GM12878 (cell line): ENCODE measurements at regions not wholly inside any gene's neighbourhood (a gene's known extent, or its start where the extent isn't known, plus 50 kb on each side); places are given as distances from the start of the nearest gene placed in this dataset.

ENCODE experiments used
- BHLHE40 ChIP-seq, 2 experiments: fragments of 450-650 bp in 1 of 2; IDR thresholded peaks; 2 replicates each; pipeline ENCODE4 v1.6.1; 2011 to 2017; ENCODE audit warnings: low read depth in 2 of 2, borderline replicate concordance in 1 of 2, improper control_type of control experiment in 1 of 2, low read length in 1 of 2, mild to moderate bottlenecking in 1 of 2
- CREM ChIP-seq: IDR thresholded peaks from 2 replicates; pipeline ENCODE4 v1.6.1; 2014; ENCODE audit warnings: antibody characterized with exemption, low read depth
- EGR1 ChIP-seq, 2 experiments: IDR thresholded peaks; 1 replicate in 1 of 2; 2 replicates in 1 of 2; pipeline ENCODE4 v1.6.1; 2011 to 2012; ENCODE audit warnings: low read depth in 2 of 2, low read length in 2 of 2, borderline replicate concordance in 1 of 2, mild to moderate bottlenecking in 1 of 2, moderate library complexity in 1 of 2
- GABPA ChIP-seq: IDR thresholded peaks from 2 replicates; pipeline ENCODE4 v1.6.1; 2014; ENCODE audit warnings: antibody characterized with exemption, low read depth, mild to moderate bottlenecking, inconsistent platforms
- IKZF2 ChIP-seq, 2 experiments: fragments of 450-650 bp; IDR thresholded peaks; 2 replicates each; pipeline ENCODE4 v1.6.1; 2017; ENCODE audit warnings: mild to moderate bottlenecking in 2 of 2, moderate library complexity in 2 of 2
- MXI1 ChIP-seq: fragments of 150-350 bp; IDR thresholded peaks from 2 replicates; pipeline ENCODE4 v1.6.1; 2011; ENCODE audit warnings: low read depth, mild to moderate bottlenecking, inconsistent platforms, low read length, improper control_type of control experiment
- POLR2AphosphoS2 ChIP-seq: IDR thresholded peaks from 2 replicates; pipeline ENCODE4 v1.6.1; 2011; ENCODE audit warnings: low read depth, mild to moderate bottlenecking, low read length, improper control_type of control experiment, moderate library complexity
- RCOR1 ChIP-seq: conservative IDR thresholded peaks from 2 replicates; pipeline ENCODE4 v1.6.1; 2012; ENCODE audit warnings: low read depth, low read length, improper control_type of control experiment
- SIN3A ChIP-seq: IDR thresholded peaks from 2 replicates; pipeline ENCODE4 v1.6.1; 2012; ENCODE audit warnings: low read depth, low read length, improper control_type of control experiment
- STAT3 ChIP-seq: IDR thresholded peaks from 2 replicates; pipeline ENCODE4 v1.6.1; 2011; ENCODE audit warnings: low read depth, low read length, improper control_type of control experiment
- TF ChIP-seq, protein P1 (sequence below), 3 experiments: IDR thresholded peaks in 2 of 3; conservative IDR thresholded peaks in 1 of 3; 2 replicates each; pipeline ENCODE4 v1.5.1; 2011; ENCODE audit warnings: low read depth in 3 of 3, low read length in 3 of 3, mild to moderate bottlenecking in 3 of 3, control low read depth in 2 of 3, moderate library complexity in 2 of 3, inconsistent platforms in 1 of 3, mixed read lengths in 1 of 3; ENCODE audit not compliant: control insufficient read depth in 2 of 3, insufficient read depth in 1 of 3; ENCODE audit errors: extremely low read depth in 1 of 3
- TF ChIP-seq, protein P2 (sequence below): fragments of 150-350 bp; IDR thresholded peaks from 2 replicates; pipeline ENCODE4 v1.6.1; 2014; ENCODE audit warnings: mild to moderate bottlenecking, low read depth, low read length

DNA sequence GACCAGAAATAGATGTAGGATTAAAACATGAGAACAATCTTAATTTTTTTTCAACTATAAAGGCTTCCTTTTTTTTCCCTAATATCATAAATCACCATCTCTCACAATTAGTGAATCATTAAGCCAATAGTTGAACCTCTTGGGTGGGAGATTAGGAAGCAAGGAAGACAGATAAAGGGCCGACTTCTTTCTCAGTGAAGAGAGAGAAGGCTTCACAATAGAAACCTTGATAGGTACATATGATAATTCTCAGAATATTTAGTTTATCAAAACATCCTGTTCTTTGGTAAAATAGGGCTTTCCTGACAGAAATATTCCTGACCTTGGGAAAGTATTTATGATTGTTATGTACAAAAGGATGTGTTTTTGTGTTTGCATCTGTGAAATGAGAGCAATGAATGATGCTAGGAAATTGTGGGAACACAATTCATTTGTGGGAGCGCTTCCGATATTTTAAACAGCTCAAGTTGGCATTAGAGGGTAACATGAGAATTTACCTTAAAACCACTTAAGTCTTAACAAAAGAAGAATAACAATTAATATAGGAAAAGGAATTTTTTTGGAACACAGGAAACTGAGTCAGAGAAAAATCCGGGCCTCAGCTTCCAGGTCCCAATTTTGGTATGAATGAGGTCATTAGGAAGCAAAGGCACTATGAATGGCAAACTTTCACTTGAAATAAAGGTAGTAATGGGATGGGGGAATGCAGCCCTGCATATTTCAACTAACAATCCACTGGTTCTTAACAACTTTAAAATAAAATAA is 263.2 kb upstream of the TGFBR2 start:
- no peak for TF ChIP-seq SIN3A
- TF ChIP-seq, protein P1, sequence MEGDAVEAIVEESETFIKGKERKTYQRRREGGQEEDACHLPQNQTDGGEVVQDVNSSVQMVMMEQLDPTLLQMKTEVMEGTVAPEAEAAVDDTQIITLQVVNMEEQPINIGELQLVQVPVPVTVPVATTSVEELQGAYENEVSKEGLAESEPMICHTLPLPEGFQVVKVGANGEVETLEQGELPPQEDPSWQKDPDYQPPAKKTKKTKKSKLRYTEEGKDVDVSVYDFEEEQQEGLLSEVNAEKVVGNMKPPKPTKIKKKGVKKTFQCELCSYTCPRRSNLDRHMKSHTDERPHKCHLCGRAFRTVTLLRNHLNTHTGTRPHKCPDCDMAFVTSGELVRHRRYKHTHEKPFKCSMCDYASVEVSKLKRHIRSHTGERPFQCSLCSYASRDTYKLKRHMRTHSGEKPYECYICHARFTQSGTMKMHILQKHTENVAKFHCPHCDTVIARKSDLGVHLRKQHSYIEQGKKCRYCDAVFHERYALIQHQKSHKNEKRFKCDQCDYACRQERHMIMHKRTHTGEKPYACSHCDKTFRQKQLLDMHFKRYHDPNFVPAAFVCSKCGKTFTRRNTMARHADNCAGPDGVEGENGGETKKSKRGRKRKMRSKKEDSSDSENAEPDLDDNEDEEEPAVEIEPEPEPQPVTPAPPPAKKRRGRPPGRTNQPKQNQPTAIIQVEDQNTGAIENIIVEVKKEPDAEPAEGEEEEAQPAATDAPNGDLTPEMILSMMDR (IDR thresholded peaks at IDR 0.05 in 2 of 3, conservative IDR thresholded peaks at IDR 0.05 in 1 of 3; ENCODE audit: control insufficient read depth in 2 of 3, extremely low read depth in 1 of 3, insufficient read depth in 1 of 3, low read depth in 3 of 3, low read length in 3 of 3), result no peak
- TF ChIP-seq MXI1, result no peak
- no peak for TF ChIP-seq GABPA
- TF ChIP-seq EGR1 (IDR thresholded peaks at IDR 0.05; ENCODE audit: borderline replicate concordance in 1 of 2, low read depth in 2 of 2, low read length in 2 of 2), result no peak
- no peak for TF ChIP-seq BHLHE40 (IDR thresholded peaks at IDR 0.05; ENCODE audit: borderline replicate concordance in 1 of 2, low read depth in 2 of 2, low read length in 1 of 2)
- TF ChIP-seq, protein P2, sequence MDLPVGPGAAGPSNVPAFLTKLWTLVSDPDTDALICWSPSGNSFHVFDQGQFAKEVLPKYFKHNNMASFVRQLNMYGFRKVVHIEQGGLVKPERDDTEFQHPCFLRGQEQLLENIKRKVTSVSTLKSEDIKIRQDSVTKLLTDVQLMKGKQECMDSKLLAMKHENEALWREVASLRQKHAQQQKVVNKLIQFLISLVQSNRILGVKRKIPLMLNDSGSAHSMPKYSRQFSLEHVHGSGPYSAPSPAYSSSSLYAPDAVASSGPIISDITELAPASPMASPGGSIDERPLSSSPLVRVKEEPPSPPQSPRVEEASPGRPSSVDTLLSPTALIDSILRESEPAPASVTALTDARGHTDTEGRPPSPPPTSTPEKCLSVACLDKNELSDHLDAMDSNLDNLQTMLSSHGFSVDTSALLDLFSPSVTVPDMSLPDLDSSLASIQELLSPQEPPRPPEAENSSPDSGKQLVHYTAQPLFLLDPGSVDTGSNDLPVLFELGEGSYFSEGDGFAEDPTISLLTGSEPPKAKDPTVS, result no peak
- TF ChIP-seq CREM, result no peak
- TF ChIP-seq POLR2AphosphoS2, result no peak
- TF ChIP-seq IKZF2 (IDR thresholded peaks at IDR 0.05), result no peak
- TF ChIP-seq RCOR1, result no peak
- TF ChIP-seq STAT3, result no peak
